ENCODE measurements at regions not wholly inside any gene's neighbourhood (a gene's known extent, or its start where the extent isn't known, plus 50 kb on each side); places are given as distances from the start of the nearest gene placed in this dataset.

GRCh38 chr5:143554187-143554717 lies 150.8 kb upstream of the NR3C1 start:
- TF ChIP-seq CTCF (IDR thresholded peaks at IDR 0.05) = no peak
- H3K27me3 Mint-ChIP-seq (ENCODE audit: insufficient read depth) = no peaks in the 10 kb centered on the region; the same call in 1 of the 2 replicates
- peak; percentile 99 for DNase-seq
- no peaks in the 10 kb centered on the region for H3K9me3 Mint-ChIP-seq
- peak overlapping the region; percentile 65 for H3K4me3 Mint-ChIP-seq
- H3K27ac Mint-ChIP-seq = peak overlapping the region; percentile 91
- H3K36me3 Mint-ChIP-seq (ENCODE audit: low read depth) = peaks cover under 1% of the 10 kb centered on the region; the same call in 1 of the 2 replicates
- peaks cover 79% of the 10 kb centered on the region for H3K4me1 Mint-ChIP-seq (ENCODE audit: low read depth)

DNA sequence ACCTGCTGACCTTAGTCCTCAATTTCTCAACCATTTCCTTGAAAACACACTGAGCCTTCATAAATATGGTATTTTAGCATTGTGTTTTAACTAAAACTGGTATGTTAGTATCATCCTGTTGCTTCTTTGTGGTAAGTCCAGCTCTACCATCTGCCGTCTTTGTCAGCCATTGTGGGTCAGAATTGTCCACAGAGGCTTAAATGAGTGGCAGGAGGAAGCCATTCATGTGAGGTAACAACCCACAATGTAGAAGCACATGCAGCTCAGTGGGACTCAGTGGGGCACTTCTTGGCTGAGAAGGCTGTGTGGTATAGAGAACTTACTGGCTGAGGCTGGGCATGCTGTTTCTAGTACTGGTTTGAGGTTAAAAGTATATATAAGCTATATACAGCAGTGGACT lies 149.2 kb upstream of the NR3C1 start:
- Mint-ChIP-seq H3K36me3 (ENCODE audit: low read depth) (peaks cover 7% of the 10 kb centered on the region; the same call in 1 of the 2 replicates), H3K9me3 (peaks cover under 1% of the 10 kb centered on the region; the same call in 1 of the 2 replicates), H3K27me3 (ENCODE audit: insufficient read depth) (no peaks in the 10 kb centered on the region; the same call in 1 of the 2 replicates), H3K4me3 (no peak overlapping the region), H3K27ac (peak overlapping the region; percentile 82), H3K4me1 (ENCODE audit: low read depth) (peaks cover 69% of the 10 kb centered on the region)
- no peak for DNase-seq
- TF ChIP-seq CTCF (IDR thresholded peaks at IDR 0.05) = no peak

GRCh38 chr5:143551820-143552251 lies 148.3 kb upstream of the NR3C1 start:
- peaks cover 15% of the 10 kb centered on the region; the same call in 1 of the 2 replicates for H3K36me3 Mint-ChIP-seq (ENCODE audit: low read depth)
- peaks cover 8% of the 10 kb centered on the region for H3K9me3 Mint-ChIP-seq
- peak overlapping the region; percentile 37 for H3K4me3 Mint-ChIP-seq
- DNase-seq = peak; percentile 48
- H3K27ac Mint-ChIP-seq = peak overlapping the region; percentile 82
- H3K4me1 Mint-ChIP-seq (ENCODE audit: low read depth) = peaks cover 68% of the 10 kb centered on the region
- no peak for TF ChIP-seq CTCF (IDR thresholded peaks at IDR 0.05)
- no peaks in the 10 kb centered on the region; the same call in 1 of the 2 replicates for H3K27me3 Mint-ChIP-seq (ENCODE audit: insufficient read depth)

DNA sequence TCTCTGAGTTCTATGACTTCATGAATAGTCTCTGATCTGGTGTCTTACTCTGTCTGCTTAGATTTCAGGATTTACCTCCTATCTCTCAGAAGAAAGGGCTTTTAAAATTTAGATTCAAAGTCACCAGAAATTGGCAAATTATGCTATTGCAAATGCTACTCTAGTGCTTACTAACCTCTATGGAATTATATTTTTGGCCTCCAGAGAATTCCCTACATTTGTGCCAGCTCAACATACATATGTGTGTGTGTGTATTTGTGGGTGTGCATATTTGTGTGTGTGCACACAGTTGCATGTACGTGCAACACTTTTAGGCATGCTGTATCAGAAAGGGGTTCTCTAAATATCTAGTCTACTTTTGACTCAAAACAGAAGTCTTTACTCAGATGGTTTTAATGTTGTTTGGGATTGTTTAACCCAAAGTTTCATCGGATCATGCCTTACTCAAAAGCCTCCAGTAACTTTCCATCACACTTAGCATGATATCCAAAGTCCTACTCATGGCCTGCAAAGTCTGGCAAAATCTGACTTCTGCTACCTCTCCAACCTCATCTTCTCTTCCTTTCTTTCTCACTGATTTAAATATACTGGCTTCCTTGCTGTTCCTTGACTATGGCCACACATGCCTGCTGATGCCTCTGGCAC lies 147.6 kb upstream of the NR3C1 start:
- TF ChIP-seq CTCF (IDR thresholded peaks at IDR 0.05) = no peak
- peaks cover 8% of the 10 kb centered on the region for H3K9me3 Mint-ChIP-seq
- H3K27ac Mint-ChIP-seq = peak overlapping the region; percentile 82
- H3K4me1 Mint-ChIP-seq (ENCODE audit: low read depth) = peaks cover 64% of the 10 kb centered on the region
- DNase-seq = no peak
- peak overlapping the region; percentile 37 for H3K4me3 Mint-ChIP-seq
- H3K27me3 Mint-ChIP-seq (ENCODE audit: insufficient read depth) = no peaks in the 10 kb centered on the region; the same call in 1 of the 2 replicates
- peaks cover 20% of the 10 kb centered on the region; the same call in 1 of the 2 replicates for H3K36me3 Mint-ChIP-seq (ENCODE audit: low read depth)

GRCh38 chr5:143547342-143547741 lies 143.9 kb upstream of the NR3C1 start:
- Mint-ChIP-seq H3K27ac (no peak overlapping the region), H3K4me3 (no peak overlapping the region), H3K9me3 (peaks cover 8% of the 10 kb centered on the region), H3K4me1 (ENCODE audit: low read depth) (peaks cover 63% of the 10 kb centered on the region), H3K36me3 (ENCODE audit: low read depth) (peaks cover 24% of the 10 kb centered on the region; the same call in 1 of the 2 replicates), H3K27me3 (ENCODE audit: insufficient read depth) (no peaks in the 10 kb centered on the region; the same call in 1 of the 2 replicates)
- no peak for DNase-seq
- TF ChIP-seq CTCF (IDR thresholded peaks at IDR 0.05) = no peak
